ENCODE measurements at regions not wholly inside any gene's neighbourhood (a gene's known extent, or its start where the extent isn't known, plus 50 kb on each side); places are given as distances from the start of the nearest gene placed in this dataset.

GRCh38 chr5:156240414-156240813, 86.5 kb upstream of the SGCD start:
- Histone ChIP-seq H3K9me3 (no peaks in the 10 kb centered on the region), H3K27me3 (no peaks in the 10 kb centered on the region), H4K20me1 (no peaks in the 10 kb centered on the region), H3K27ac (no peak overlapping the region), H3K4me2 (no peak overlapping the region), H3K4me1 (no peaks in the 10 kb centered on the region), H3K4me3 (no peak overlapping the region), H3K9ac (no peak overlapping the region), H3K36me3 (no peaks in the 10 kb centered on the region)
- TF ChIP-seq Cebpa-rat (IDR thresholded peaks at IDR 0.05) = no peak

DNA sequence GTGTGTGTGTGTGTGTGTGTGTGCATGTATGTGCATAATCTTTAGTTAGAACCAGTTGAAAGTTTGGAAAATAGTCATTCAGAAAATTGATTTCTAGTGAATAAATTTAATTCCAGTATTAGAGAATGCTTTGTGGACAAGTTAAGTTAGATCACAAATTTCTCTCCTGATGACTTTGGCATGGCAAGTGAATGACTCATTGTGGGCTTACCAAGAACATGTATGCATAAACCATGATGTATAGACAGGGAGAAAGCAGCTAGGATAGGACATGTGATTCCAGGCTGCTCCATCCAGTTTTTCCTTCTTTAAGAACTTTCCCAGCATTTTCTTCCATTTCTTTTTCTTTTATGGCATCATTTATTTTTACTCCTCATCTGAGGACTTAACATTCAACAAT, 85.7 kb upstream of the SGCD start:
- H3K9ac ChIP-seq = no peak overlapping the region
- no peak overlapping the region for H3K4me3 ChIP-seq
- no peaks in the 10 kb centered on the region for H3K27me3 ChIP-seq
- no peak overlapping the region for H3K27ac ChIP-seq
- no peak overlapping the region for H3K4me2 ChIP-seq
- H3K36me3 ChIP-seq = no peaks in the 10 kb centered on the region
- H4K20me1 ChIP-seq = no peaks in the 10 kb centered on the region
- H3K9me3 ChIP-seq = no peaks in the 10 kb centered on the region
- no peak for TF ChIP-seq Cebpa-rat (IDR thresholded peaks at IDR 0.05)
- H3K4me1 ChIP-seq = no peaks in the 10 kb centered on the region

- H3K27me3 ChIP-seq = no peaks in the 10 kb centered on the region
- no peak for TF ChIP-seq Cebpa-rat (IDR thresholded peaks at IDR 0.05)
- no peak overlapping the region for H3K27ac ChIP-seq
- H3K9me3 ChIP-seq = no peaks in the 10 kb centered on the region
- no peaks in the 10 kb centered on the region for H4K20me1 ChIP-seq
- no peaks in the 10 kb centered on the region for H3K4me1 ChIP-seq
- H3K9ac ChIP-seq = no peak overlapping the region
- H3K36me3 ChIP-seq = no peaks in the 10 kb centered on the region
- H3K4me2 ChIP-seq = no peak overlapping the region
- no peak overlapping the region for H3K4me3 ChIP-seq
These were observed 81.1 kb upstream of the SGCD start for GRCh38 chr5:156245895-156246294.

GRCh38 chr5:156251076-156251475, 75.9 kb upstream of the SGCD start:
- Histone ChIP-seq H3K27me3 (no peaks in the 10 kb centered on the region), H3K36me3 (no peaks in the 10 kb centered on the region), H4K20me1 (no peaks in the 10 kb centered on the region), H3K27ac (no peak overlapping the region), H3K4me3 (no peak overlapping the region), H3K9ac (no peak overlapping the region), H3K4me1 (no peaks in the 10 kb centered on the region), H3K9me3 (no peaks in the 10 kb centered on the region), H3K4me2 (no peak overlapping the region)
- TF ChIP-seq Cebpa-rat (IDR thresholded peaks at IDR 0.05) = no peak

DNA sequence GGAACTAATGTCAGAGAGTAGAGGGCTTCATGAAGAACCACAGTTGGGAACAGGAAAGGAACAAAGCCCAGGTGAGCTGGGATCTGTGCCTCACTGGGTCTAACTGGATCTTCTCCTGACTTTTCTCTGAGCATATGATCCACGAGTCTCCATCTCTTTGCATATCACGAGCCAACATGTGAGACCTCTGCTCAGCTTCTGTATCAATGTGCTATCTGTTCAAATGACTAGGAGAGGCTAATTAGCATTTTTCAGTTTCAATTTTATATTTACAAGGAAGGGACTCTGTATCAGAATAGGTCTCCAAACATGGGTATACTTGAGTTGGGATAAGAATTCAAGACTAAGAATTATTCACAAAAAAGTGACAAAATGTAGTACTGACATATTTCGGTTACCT, 73.8 kb upstream of the SGCD start:
- H3K27me3 ChIP-seq = no peaks in the 10 kb centered on the region
- H3K4me2 ChIP-seq = no peak overlapping the region
- no peaks in the 10 kb centered on the region for H3K36me3 ChIP-seq
- no peak for TF ChIP-seq Cebpa-rat (IDR thresholded peaks at IDR 0.05)
- H3K27ac ChIP-seq = no peak overlapping the region
- H3K9ac ChIP-seq = no peak overlapping the region
- H4K20me1 ChIP-seq = no peaks in the 10 kb centered on the region
- H3K4me1 ChIP-seq = no peaks in the 10 kb centered on the region
- H3K4me3 ChIP-seq = no peak overlapping the region
- no peaks in the 10 kb centered on the region for H3K9me3 ChIP-seq

GRCh38 chr5:156254196-156254595, 72.8 kb upstream of the SGCD start:
- no peak for TF ChIP-seq Cebpa-rat (IDR thresholded peaks at IDR 0.05)
- Histone ChIP-seq H3K4me2 (no peak overlapping the region), H3K9me3 (no peaks in the 10 kb centered on the region), H3K36me3 (no peaks in the 10 kb centered on the region), H3K4me1 (no peaks in the 10 kb centered on the region), H3K9ac (no peak overlapping the region), H3K27ac (no peak overlapping the region), H4K20me1 (no peaks in the 10 kb centered on the region), H3K4me3 (no peak overlapping the region), H3K27me3 (no peaks in the 10 kb centered on the region)

GRCh38 chr5:156256642-156257041, 70.3 kb upstream of the SGCD start:
- no peak overlapping the region for H3K27ac ChIP-seq
- no peak overlapping the region for H3K4me2 ChIP-seq
- no peak overlapping the region for H3K9ac ChIP-seq
- no peaks in the 10 kb centered on the region for H3K4me1 ChIP-seq
- H3K9me3 ChIP-seq = no peaks in the 10 kb centered on the region
- TF ChIP-seq Cebpa-rat (IDR thresholded peaks at IDR 0.05) = no peak
- H4K20me1 ChIP-seq = no peaks in the 10 kb centered on the region
- H3K27me3 ChIP-seq = no peaks in the 10 kb centered on the region
- H3K36me3 ChIP-seq = no peaks in the 10 kb centered on the region
- H3K4me3 ChIP-seq = no peak overlapping the region

GRCh38 chr5:156258934-156259333, 68.0 kb upstream of the SGCD start:
- Histone ChIP-seq H3K9me3 (no peaks in the 10 kb centered on the region), H3K36me3 (no peaks in the 10 kb centered on the region), H3K4me3 (no peak overlapping the region), H3K27ac (no peak overlapping the region), H3K9ac (no peak overlapping the region), H3K4me1 (no peaks in the 10 kb centered on the region), H3K4me2 (no peak overlapping the region), H4K20me1 (no peaks in the 10 kb centered on the region), H3K27me3 (no peaks in the 10 kb centered on the region)
- TF ChIP-seq Cebpa-rat (IDR thresholded peaks at IDR 0.05) = no peak

DNA sequence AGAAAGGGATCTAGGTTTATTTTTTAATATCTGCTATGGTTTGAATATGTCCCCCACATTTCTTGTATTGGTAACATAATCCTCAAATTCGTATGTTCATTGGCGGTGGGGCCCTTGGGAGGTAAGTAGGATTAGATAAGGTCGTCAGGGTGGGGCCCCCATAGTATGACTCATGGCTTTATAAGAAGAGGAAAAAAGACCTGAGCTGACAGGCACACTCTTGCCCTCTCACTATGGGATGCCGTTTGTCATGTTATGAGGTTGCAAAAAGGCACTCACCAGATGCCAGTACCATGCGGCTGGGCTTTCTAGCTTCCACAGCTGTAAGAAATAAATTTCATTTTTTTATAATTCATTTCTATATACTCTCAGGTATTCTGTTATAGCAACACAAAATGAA, 67.3 kb upstream of the SGCD start:
- H3K9me3 ChIP-seq = no peaks in the 10 kb centered on the region

DNA sequence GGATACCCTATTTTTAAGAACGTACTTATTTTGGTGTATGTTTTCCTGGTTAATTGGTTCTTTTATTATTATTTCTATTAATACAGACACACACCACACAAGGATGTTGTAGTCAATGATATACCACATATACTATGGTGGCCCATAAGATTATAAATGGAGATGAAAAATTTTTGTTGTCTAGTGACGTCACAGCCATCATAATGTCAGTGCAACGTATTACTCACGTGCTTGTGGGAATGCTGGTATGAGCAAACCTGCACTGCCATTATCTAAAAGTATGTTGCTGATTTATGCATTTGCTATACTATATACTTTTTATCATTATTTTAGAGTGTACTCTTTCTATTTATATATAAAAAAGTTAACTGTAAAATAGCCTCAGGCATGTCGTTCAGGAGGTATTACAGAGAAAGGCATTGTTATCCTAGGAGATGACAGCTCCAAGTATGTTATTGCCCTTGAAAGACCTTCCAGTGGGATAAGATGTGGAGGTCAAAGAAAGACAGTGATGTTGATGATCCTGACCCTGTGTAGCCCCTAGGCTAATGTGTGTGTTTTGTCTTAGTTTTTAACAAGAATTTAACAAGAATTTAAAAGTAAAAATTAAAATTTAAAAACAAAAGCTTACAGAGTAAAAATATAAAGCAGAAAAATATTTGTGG, 65.6 kb upstream of the SGCD start:
- Histone ChIP-seq H3K4me1 (no peaks in the 10 kb centered on the region), H3K9ac (no peak overlapping the region), H3K4me2 (no peak overlapping the region), H3K4me3 (no peak overlapping the region), H3K27me3 (no peaks in the 10 kb centered on the region), H3K9me3 (no peaks in the 10 kb centered on the region), H3K27ac (no peak overlapping the region), H4K20me1 (no peaks in the 10 kb centered on the region), H3K36me3 (no peaks in the 10 kb centered on the region)
- TF ChIP-seq Cebpa-rat (IDR thresholded peaks at IDR 0.05) = no peak

More for the DNA sequence above, 67.3 kb upstream of the SGCD start:
- Histone ChIP-seq H3K9ac (no peak overlapping the region), H3K4me1 (no peaks in the 10 kb centered on the region), H3K27ac (no peak overlapping the region), H4K20me1 (no peaks in the 10 kb centered on the region), H3K27me3 (no peaks in the 10 kb centered on the region), H3K36me3 (no peaks in the 10 kb centered on the region), H3K4me3 (no peak overlapping the region), H3K4me2 (no peak overlapping the region)
- TF ChIP-seq Cebpa-rat (IDR thresholded peaks at IDR 0.05) = no peak

GRCh38 chr5:156271569-156271968, 55.4 kb upstream of the SGCD start:
- peaks cover 14% of the 10 kb centered on the region for H3K4me1 ChIP-seq
- H3K27ac ChIP-seq = no peak overlapping the region
- H3K36me3 ChIP-seq = no peaks in the 10 kb centered on the region
- H3K9me3 ChIP-seq = peaks cover 25% of the 10 kb centered on the region
- no peak overlapping the region for H3K9ac ChIP-seq
- no peak overlapping the region for H3K4me3 ChIP-seq
- no peaks in the 10 kb centered on the region for H4K20me1 ChIP-seq
- no peak for TF ChIP-seq Cebpa-rat (IDR thresholded peaks at IDR 0.05)
- no peaks in the 10 kb centered on the region for H3K27me3 ChIP-seq
- H3K4me2 ChIP-seq = no peak overlapping the region

All from BLaER1 (cell line).